Stimulated activated CD4-positive, alpha-beta T cell treated with anti-CD3 and anti-CD28 coated beads, Interleukin-2, amount 100 ng/mL, for 24 hours (primary cell): ENCODE measurements at regions not wholly inside any gene's neighbourhood (a gene's known extent, or its start where the extent isn't known, plus 50 kb on each side); places are given as distances from the start of the nearest gene placed in this dataset.
A peak's percentile ranks its signal among the peaks of the same experiment; 100 is the strongest.
"Not testable (repeated sequence)": the region's sequence is repeated elsewhere in the genome, so short reads cannot be mapped to it uniquely, and the experiment has no call there.

Experiments used
- DNase-seq, 2 donors: peaks; one replicate each; pipeline ENCODE4 v3.0.0-alpha.2; 2020

DNA sequence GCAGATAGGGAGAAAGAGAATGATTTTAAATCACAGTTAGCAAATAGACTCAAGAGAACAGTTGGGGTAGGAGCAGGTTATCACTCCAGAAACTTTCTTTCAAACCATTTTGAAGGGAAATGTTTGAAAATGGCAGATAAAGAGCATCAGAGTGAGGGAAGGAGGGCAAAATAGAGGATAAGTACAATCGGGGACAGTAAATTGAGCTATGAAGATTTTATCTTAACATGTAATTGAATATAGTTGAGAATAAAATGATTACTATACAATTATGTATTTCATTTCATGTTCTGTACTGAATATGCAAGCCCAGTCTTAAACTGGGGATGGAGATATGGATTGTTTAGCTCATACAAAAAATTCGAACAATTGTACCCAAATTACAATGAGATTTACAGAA lies 54.0 kb downstream of the MAP10 start:
- no peak for DNase-seq

DNA sequence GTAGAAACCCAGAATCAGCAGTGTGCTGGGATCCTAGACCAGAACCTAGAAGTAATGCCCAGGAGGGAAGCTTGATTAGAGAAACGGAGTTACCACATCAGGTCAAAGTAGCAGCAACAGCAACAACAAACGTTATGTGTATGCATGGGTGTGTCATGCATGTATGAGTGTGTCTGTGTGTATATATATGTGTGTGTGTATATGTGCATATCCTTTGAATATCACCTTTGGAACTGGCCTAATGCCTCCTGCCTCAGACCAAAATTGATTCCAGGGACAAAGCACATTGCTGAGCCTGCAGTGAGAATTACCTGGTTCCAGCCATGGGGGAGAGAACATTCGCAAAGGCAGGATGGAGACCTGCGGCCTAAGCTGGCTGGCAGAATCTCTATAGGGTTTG lies 55.9 kb downstream of the MAP10 start:
- no peak for DNase-seq

DNA sequence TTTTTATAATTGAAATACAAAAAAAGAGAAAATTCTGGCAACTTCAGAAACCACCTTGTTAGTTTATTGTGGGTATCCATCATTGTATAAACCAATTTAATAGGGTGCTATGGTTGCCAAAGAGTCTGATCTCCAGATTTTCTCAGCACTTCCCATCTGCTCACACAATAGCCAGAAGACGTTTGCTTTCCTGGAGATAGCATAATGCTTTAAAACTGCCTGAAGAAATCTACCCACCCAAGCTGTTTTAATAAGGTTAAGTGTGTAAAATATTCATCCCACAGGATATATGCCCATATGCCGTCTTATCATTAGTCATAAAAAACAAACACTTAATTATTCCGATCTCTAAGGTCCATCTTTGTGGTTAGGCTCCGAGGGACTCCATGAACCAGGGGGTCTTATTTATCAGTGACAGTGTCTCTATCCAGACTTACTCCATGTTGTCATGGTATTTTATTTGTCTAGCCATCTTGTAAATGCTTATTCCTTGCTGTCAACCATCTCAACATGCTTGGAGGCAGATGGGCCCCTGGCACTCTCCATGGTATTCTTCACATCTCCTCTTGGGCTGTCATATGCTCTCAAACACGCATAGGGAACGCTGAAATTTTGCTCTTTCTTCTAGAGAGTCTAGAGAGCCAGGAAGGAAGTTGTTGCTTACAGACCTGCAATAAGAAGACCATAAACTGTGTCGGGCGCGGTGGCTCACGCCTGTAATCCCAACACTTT lies 58.5 kb downstream of the MAP10 start:
- no peak for DNase-seq

DNA sequence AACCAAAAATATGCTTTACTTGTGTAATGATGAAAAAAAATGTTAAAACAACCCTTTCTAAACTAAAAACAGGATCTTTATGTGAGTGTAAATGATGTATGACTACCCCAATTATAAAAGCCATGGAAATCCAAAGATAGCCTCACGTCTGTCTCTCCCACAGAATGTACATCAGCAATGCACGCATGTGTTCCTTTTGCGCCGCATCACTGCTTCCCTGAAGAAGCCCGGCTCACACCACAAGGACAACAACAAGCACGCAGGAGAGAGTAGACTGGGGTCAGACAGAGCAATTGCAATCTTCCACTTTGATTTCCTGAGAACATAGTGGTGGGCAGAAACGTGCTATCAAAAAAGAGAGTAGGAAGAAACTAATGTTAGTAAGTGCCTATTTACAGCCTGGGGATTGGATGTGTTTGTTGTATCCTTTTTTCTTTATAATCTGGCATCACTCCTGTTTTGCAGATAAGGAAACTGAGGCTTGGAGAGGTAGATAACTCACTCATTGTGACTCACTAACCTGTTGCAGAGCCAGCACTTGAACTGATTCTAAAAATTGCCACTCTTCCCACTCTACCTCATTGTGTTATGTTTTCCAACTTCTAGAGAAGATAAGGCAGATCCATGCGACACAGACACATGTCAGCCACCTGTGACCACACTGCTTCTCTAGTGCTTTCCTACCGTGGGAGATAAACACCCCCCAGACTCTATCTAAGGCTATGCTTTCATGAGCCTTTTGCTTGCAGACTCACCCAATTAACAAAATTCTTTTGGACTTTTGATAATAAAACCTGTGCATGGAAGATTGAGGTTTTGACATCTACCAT lies 60.1 kb downstream of the MAP10 start:
- DNase-seq: no peak

DNA sequence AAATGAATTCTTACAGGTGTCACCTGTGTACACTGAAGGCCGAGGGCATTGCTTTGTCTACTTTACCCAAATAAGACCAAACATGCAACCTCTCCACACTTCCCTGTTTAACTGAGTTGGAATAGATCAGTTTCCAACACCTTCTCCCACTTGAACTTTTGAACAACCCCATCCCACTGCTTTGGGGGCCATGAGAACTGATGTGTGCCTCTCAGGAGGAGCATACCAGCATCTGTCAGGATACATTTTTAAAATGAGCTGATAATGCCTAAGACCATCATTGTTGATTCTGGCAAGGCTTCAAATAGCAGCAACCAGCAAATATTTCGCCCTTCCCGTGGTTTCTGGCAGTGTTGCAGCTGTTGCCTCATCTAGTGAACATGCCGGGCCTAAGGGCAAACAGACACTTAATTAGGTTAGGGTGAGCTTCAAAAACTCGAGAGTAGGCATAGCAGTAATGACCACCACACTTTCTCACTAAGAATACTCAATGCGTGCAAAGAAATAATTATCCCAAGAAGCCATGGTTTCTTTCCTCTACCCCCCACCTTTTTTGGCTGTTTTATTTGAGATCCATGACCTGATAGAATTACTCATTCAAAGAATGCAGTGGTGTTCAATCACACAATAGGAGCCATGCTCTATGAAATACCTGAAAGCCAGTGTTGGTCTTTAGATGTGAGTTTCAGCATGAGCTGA lies 63.7 kb downstream of the MAP10 start:
- DNase-seq: no peak

DNA sequence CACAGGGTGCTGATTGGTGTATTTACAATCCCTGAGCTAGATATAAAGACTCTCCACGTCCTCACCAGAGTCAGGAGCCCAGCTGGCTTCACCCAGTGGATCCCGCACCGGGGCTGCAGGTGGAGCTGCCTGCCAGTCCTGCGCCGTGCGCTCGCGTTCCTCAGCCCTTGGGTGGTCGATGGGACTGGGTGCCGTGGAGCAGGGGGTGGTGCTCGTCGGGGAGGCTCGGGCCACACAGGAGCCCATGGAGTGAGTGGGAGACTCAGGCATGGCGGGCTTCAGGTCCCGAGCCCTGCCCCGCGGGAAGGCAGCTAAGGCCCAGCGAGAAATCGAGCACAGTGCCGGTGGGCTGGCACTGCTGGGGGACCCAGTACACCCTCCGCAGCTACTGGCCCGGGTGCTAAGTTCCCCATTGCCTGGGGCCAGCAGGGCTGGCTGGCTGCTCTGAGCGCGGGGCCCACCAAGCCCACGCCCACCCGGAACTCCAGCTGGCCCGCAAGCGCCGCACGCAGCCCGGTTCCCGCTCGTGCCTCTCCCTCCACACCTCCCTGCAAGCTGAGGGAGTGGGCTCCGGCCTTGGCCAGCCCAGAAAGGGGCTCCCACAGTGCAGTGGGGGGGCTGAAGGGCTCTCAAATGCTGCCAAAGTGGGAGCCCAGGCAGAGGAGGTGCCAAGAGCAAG lies 66.2 kb downstream of the MAP10 start:
- not testable (repeated sequence) for DNase-seq

DNA sequence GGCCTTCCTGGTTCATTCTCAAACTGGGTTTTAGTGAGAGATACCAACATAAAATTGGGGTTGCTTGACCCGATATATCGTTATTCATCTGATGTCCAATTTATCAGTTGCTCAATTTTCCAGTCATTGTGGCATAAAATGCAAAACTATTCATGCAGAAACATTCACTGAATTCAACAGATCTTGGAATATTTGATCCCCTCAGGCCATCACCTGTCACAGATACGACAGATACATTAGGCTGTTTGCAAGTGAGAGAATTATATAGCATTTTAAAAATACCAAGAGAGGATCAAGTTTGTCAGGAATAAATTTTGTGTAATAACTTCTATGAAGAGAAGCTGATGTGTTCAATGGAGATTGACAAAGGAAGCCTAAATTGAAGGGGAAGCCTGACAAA lies 67.1 kb downstream of the MAP10 start:
- no peak for DNase-seq

DNA sequence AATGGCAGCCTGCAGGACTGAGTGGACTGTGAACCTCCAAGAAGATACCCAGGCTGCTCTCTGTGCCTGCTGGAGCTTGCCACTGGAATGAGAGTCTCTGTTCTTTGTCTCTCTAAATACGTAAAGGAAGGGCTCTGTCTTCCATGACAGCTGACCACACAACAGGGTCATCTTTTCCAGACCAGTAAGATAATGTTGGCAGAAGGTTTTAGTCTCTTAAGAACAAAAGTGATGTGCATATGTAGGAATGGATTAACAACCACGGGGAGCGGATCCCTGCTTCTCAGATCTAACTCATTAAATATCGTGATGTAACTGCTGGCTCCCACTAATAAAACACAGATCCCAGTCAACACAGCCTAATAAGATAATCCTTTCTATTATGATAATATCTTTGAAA lies 67.5 kb downstream of the MAP10 start:
- no peak for DNase-seq

DNA sequence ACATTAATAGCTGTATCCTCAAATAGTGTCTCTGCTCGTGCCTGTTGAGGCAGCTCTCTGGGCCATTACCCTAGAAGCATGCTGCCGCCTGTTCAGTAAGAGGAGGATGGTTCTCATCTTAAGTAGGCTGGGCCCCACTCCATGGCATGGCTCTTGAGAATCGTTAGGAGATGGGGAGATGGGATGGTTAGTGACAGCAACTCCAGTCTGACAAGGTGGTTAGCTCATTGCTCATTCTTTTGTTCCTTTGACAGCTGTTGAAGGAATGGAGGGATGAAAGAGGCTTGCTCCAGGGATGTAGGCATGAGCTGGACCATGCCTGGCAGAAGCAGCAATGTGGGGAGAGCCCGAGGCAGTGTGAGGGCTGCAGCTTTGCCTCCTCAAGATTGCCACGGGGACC lies 68.2 kb downstream of the MAP10 start:
- no peak for DNase-seq

DNA sequence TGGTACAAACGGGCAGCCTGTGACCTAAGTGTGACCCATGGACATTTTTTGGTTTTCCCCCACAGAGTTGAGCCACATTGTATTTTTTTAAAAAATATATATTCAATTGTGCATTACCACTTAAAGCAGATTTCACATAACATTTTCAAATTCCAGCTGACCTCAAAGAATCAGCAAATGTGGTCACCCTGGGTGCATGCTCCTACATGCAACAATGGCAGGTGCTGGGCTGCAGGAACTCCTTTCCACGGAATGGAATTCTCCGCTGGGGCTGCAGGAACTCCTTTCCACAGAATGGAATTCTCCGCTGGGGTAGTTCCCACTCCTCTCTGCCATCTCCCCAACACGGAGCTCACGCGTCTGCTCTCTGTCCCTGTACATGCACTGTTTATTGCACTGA lies 68.7 kb downstream of the MAP10 start:
- no peak for DNase-seq

DNA sequence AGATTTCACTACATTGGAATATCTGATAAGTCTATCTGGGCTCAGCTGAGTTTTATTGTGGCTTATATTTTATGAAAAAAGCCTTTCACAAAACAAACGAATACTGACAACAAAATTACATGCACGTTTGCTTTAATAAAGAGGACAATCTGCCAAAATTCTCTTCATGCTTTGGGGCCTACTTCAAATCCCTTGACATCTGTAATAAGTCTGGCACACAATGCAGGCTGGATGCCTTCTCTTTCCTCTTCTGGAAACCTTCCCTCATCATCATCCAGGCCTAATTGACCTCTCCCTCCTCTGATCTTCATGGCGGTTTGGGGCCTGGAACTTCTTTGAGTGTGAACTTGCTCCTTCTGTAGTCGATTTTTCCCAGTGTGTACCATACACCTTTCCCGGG lies 70.3 kb downstream of the MAP10 start:
- DNase-seq: no peak

DNA sequence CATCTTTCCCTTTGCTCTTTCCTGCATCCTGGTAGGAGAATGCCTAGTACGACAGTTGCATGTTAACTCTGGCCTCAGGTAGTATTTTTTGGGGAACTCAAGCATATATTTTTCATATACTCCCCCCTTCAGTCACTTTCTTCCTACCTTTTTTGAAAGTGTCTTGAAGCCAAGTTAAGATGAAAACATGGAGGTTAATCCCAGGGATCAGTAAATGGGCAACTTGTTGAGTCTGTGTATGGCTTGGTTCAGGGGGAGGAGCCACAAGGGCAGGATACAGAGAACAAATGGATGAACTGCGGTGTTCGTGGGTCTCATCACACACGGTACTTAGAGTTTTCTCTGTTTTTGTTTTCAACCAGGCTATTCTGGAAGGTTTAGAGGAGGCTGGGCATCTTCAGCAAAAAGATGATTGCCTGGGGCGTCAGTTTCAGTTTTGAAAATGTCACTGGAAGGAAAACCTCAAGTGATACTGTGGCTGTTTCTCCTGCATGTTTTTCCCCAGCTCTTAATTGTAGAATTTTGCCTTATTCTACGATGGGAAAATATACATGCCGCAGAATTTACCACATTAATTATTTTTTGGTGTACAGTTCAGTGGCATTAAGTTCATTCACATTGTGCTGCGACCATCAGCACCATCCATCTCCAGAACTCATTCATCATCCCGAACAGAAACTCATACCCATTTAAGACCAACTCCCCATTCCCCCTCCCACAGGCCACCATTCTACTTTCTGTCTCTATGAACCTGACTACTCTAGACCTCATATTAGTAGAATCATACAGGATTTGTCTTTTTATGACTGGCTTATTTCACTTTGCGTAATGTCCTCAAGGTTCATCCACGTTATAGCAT lies 71.5 kb downstream of the MAP10 start:
- DNase-seq: peak; percentile 6 to 22

DNA sequence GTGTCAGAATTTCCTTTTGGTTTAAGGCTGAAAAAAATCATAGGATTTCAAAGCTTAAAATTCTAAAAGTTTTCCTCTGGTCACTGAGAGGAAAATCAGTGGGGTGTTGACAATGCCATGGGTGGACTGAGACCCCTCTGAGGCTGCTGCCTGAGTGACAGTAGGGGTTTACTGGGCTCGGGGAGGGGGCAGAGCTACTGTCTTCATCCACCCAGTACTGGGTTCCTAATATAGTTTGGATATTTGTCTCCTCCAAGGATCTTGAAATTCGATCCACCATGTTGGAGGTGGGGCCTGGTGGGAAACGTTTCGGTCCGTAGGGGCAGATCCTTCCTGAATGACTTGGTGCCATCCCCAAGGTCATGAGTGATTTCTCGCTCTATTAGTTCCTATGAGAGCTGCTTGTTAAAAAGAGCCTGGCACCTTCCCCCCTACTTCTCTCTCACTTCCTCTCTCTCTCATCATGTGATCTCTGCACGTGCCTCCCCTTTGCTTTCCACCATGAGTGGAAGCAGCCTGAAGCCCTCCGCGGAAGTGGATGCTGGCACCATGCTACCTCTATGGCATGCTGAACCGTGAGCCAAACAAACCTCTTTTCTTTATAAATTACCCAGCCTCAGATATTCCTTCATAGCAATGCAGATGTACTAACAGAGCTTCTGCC lies 72.3 kb downstream of the MAP10 start:
- no peak for DNase-seq

DNA sequence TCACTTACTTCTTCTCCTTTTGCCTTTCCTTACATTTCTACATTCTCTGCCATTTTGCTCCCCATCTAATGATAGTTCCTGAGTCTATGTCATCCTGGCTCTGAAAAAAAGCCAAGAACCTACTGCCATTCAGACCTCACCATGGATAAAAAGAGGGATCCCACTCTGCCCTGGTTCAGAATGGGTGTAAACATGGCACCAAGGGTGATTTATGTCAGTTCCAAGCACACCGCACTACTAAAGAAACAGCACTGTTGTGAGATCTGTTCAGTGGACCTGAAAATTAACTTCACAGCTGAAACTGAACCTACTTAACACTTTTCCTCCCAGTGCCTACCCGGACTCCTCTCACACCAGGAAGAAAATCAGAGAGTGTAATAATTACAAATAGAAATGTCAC lies 72.3 kb upstream of the NTPCR start:
- DNase-seq: no peak

DNA sequence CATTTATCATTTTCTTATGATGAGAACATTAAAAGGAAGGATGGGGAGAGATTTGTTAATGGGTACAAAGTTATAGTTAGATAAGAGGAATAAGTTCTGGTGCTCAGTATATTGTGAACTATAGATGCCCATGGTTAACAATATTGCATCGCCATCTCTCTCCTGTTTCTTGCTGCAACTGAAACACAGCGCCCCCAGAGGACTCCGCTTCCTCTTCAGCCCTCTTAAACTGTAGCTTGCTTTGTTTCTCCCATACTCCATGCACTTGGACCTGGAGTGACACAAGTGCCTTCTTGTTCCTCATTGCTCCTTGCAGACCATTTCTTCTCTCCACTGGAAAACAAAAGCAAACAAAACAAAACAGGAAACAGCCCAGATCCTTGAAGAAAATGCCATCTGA lies 70.1 kb upstream of the NTPCR start:
- no peak for DNase-seq

DNA sequence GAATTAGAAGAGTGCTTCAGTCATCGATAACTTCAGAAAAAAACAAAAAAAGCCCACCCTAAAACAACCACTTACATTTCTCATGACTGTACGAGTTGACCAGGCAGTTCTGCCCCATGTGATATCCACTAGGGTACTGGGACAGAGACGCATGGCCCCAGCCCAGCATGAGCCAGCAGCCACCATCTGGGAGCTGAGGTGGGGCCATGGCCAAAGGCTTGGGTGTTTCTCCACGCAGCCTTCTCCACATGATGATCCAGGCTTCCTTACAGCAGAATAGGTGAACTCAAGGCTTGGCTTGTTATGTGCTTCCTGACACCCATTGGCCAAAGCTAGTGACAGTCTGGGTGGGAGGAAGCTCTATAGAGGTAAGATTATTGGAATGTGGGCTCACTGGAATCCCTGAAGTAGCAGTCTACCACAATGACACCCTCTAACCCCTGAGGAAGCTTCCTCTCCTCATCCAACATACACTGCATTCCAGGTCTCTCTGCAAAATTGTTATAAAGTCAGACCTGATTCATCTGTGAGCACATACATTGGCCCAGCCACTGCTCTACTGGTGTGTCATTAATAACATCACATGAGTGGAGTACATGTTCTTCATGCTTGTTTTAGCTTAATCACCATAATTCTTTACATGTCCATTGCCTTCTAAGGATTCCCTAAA lies 66.3 kb upstream of the NTPCR start:
- DNase-seq: no peak

DNA sequence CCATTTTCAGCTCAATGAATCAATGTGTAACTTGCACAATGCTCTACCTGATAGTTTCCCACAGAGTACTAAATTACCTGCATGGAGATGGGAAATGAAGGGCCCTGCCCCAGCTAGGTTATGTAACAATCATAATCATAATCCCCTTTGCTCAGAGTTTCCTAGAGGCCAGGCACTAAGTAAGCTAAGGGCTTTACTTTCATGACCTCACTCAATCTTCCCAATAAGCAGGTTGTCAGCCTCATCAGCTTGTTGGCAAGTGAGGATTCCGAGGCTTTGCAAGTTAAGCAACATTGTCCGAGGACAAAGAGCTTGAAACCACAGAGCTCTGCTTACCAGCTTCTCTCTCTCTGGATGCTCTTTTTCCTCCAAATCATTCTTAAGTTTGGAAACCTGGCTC lies 64.1 kb upstream of the NTPCR start:
- DNase-seq: no peak

DNA sequence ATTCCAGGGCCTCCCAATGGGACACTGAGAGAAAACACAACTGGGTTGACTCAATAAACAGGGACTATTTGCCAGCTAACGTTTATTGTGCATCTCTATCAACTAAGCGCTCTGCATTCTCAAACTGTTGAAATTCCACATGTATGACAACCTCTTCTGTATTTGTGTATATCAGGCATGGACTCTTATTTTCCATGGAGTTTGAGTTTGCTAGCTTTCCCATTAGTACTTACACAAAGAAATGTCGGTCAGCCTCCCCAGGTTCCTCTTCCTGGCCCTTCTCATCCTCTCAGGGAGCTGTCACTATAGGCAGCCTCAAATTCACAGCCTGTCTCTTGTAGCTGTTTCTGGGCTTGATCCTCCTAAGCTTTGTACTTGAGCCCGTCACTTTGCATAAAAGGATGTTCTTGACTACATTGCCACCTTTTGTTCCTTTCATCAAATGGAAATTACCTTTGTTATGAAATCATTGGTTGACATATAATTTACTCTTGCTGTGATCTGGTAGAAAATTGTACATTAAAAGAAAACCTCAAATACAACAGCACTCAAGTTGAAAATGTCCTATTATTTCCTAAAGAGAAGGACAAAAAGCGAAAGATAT lies 60.0 kb upstream of the NTPCR start:
- no peak for DNase-seq

DNA sequence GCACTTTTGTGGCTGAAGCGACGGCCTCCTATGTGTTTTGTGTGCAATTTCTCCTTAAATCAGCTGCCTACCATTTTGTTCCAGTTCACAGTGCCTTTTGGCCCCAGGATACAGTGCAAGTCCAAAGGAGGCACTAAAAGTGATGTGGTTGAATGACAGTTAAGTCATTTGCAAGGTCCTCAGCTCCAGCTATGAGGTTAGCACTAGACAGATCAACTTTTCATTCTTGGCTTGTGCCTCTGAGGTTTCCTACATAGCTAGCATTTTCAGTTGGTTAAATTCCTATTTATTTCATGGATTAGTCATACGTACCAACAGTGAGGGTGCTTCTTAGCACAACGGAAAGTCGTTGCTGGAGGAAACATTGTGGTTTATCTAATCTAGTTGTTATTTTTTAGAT lies 59.3 kb upstream of the NTPCR start:
- no peak for DNase-seq

DNA sequence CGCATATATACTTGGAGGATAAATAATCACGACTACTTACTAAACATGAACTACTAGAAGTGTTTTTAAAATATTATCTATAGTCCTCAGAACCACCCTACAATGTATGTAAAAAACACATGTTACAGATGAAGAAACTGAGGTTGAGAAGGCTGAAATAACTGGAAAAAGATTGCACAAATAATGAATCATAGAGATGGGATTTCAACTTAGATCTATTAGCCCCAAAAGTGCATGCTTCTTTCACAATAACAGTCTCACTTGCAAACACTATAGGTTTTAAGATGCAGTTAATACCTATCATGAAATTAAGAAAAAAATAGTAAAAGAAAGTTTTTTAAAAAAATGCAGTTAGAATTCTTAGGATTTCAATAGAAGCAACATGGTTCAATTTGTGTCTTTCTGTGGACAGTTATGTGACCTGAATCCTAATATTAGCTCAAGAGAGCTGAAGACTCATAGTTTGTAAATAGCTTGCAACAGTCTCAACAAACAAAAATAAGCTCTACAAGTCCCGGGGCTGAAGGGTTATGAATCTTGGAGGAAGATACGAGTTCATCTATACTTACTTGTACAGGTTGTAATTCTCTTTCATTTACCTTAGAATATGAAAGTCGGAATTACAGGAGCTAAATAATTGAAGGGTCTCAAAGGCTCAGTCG lies 58.6 kb upstream of the NTPCR start:
- DNase-seq: no peak
